NCI-H2196 treated with DMSO at 0.1 percent for 48 hours (cell line): ENCODE measurements at regions not wholly inside any gene's neighbourhood (a gene's known extent, or its start where the extent isn't known, plus 50 kb on each side); places are given as distances from the start of the nearest gene placed in this dataset.
"Not testable (repeated sequence)": the region's sequence is repeated elsewhere in the genome, so short reads cannot be mapped to it uniquely, and the experiment has no call there.

Source experiments
- DNase-seq: peaks from one replicate; lab custom pipeline; 2025; ENCODE audit not compliant: unreplicated experiment; lab: John Stamatoyannopoulos, UW

GRCh38 chr13:26896986-26897668, 136.5 kb upstream of the GPR12 start:
- no peak for DNase-seq

GRCh38 chr13:26895808-26896466, 135.4 kb upstream of the GPR12 start:
- no peak for DNase-seq

DNA sequence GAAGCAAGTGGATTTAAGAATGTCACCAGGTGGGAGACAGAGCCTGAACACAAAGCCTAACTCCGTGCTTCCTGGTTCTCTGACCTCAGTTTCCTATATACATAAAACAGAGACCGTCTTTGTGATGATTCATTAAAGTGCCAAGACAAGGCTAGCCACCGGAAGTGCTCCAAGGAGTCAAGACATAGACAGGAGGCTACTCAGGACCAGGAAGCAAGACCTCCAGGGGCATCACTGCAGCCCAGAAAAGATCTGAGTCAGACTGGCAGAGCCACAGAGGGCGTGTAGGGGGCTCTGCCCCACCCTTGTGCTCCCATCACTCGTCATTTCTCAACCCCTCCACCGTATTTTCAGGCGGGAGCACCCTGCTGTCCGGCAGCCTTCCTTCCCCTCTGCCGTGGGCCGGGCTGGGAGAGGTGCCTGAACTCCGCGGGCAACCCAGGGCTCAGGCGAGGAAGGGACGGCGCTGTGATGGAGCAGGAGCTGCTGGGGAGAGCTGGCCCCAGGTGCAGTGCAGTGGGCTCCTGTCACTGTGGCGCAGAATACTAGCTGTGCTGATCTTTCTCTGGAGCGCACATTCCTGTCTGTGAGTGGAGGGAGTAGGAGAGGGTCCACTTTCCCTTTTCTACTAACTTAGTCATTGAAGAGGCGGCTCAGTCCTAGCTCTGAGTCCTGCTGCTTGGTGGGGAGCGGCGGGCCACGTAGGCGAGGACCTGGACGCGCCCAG, 134.7 kb upstream of the GPR12 start:
- DNase-seq = no peak

DNA sequence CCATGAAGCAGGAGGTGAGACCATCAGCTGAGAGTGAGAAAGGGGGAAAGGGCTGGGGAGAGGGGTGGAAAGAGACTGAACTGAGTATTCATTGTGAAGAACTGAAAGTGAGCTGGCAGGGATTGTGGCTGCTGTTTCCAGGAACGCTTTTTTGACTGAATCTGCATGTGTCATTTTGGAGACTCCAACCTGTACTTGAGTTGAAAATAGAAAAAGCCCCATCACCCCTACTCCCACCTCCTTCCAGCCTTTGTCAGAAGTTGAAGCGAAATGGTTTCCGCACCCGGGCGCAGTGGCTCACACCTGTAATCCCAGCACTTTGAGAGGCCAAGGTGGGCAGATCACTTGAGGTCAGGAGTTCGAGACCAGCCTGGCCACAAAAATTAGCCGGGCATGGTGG, 128.0 kb upstream of the GPR12 start:
- no peak for DNase-seq

GRCh38 chr13:26887594-26887993, 127.0 kb upstream of the GPR12 start:
- DNase-seq = no peak

- DNase-seq = no peak
Observed at GRCh38 chr13:26883613-26884257, 123.1 kb upstream of the GPR12 start.

GRCh38 chr13:26882731-26883130, 122.1 kb upstream of the GPR12 start:
- no peak for DNase-seq

- no peak for DNase-seq
Observed at GRCh38 chr13:26881154-26881553, 120.6 kb upstream of the GPR12 start.

GRCh38 chr13:26880735-26881134, 120.1 kb upstream of the GPR12 start:
- DNase-seq = no peak

DNA sequence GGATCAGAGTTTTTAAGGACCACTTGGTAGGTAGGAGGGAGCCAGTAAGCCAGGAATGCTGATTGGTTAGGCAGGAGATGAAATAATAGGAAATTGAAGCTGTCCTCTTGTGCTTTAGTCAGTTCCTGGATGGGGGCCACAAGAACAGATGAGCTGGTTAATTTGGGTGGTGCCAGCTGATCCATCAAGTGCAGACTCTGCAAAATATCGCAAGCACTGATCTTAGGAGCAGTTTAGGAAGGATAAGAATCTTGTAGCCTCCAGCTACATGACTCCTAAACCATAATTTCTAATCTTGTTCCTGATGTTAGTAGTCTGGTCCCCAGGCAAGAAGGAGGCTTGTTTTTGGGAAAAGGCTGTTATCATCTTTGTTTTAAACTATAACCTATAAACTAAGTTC, 117.9 kb upstream of the GPR12 start:
- DNase-seq = no peak

GRCh38 chr13:26873386-26873698, 112.8 kb upstream of the GPR12 start:
- no peak for DNase-seq

DNA sequence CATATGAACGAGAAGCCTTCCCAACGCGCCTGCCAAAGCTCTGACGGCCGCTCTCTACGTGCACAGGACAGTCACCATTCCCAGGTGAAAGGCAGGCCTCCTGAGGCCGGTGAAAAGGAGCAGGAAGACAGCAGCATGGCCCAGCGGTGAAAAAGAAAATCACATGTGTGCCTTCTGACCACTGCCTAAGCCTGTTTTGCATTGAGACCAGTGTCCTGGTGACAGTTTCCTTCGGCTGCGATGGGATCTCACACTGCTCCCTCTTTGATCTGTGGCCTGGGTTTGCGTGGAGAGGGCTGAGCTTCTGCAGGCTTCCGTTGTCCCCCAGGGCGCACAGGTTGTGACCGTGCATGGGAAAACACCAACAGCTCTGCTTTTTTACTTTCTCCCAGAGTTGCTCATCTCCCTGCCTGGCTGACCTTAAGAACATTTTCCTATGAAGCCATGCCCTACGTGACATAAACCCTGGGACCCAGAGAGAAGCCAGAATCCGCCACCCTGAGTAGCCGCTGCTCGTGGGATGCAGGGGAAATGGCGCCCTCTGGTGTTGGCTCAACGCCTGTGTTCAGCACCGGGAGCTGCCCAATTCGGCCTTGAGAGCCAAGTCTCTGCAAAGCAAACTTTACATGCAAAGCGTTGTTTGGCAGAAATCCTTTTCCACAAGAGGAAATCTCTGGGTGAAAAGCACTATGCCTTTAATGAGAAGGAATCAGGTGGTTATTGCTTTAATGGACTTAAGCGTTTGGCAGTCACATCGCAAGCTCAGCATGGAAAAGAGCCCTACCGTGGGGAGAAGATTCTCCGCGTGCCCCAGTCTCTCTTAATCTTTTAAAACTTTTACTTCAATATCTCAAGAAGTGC, 112.2 kb upstream of the GPR12 start:
- no peak for DNase-seq

GRCh38 chr13:26867451-26868091, 107.0 kb upstream of the GPR12 start:
- DNase-seq = no peak

GRCh38 chr13:26864576-26864975, 104.0 kb upstream of the GPR12 start:
- DNase-seq = no peak

GRCh38 chr13:26861941-26862340, 101.4 kb upstream of the GPR12 start:
- DNase-seq = no peak

DNA sequence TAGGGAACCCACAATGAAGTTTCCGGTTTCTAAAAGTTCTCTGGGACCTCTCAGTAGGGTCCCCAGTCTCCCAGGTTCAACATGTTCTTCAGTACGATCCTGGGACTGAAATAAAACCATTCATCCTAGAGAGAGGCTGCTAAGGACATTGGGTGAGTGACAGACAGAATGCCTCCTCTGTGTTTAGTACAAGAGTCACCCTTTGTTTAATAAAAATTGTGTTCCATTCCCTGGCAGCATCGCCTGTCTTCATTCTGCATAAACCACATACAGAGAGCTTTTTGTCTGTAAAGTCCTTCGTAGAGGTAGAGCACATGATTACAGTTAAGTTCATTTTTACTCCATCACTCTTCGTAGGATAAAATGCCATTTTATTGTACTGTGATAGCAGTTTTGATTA, 95.3 kb upstream of the GPR12 start:
- DNase-seq = no peak

- no peak for DNase-seq
Observed at GRCh38 chr13:26855071-26855470, 94.5 kb upstream of the GPR12 start.

DNA sequence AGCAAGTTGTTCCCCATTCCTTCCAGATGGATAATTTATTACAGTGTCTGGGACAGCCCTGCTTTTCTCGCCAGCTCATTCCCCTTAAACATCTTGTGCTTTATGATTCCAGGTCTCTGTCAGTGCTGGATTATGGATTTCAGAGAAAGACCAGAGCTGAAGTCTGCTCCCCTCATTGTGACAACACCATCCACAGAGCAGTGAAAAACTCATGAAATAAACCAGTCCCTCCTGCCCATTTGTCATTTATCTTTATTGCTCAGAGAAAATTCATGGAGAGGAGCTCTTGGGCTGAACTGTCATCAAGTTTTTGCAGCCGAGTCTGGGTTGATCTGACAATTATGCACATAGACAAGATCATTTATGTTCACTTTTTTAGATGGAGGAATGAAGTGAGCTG, 92.7 kb upstream of the GPR12 start:
- DNase-seq = no peak

DNA sequence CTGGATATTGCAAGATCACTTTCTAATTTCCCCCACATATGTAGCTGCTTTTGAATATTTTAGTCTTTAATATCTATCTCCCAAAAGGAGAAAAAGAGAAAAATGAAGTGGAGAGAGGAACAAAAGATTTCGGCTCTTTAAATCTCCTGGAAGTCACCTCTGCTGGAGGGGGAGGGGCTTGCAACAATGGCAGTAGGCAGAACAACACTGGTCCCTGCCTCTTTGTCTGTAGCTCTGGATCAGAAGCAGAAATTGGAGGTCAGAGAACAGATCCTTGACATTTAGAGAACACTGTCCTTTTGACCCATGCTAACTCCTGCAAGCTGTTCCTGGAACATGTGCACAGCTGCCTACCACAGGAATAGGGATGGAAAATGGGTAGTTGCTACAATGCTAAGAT, 86.7 kb upstream of the GPR12 start:
- DNase-seq = no peak

- DNase-seq = not testable (repeated sequence)
Observed at GRCh38 chr13:26845063-26845462, 84.5 kb upstream of the GPR12 start.

GRCh38 chr13:26839682-26840081, 79.1 kb upstream of the GPR12 start:
- DNase-seq = no peak
